ENCODE measurements at regions not wholly inside any gene's neighbourhood (a gene's known extent, or its start where the extent isn't known, plus 50 kb on each side); places are given as distances from the start of the nearest gene placed in this dataset.

DNA sequence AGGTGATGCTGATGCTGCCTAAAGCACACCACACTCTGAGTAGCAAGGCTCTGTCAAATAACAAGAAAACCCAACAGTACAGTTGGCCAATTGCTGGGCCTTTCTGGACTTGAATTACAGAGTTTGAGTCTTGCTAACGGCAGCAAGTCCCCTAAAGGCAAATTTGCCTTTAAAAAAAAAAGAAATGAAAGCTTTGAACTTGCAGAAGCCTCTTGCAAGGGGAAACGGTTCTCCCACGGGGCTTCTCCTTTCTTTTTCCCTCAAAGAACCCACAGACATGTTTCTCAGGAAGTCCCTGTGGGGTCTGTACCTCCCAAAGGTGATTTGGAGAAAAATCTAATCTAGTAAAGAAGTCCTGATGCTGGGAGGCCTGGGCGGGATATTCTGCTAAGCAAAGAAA, 191.3 kb upstream of the MYL2 start:
- no peak for DNase-seq (ENCODE audit: low read depth)

DNA sequence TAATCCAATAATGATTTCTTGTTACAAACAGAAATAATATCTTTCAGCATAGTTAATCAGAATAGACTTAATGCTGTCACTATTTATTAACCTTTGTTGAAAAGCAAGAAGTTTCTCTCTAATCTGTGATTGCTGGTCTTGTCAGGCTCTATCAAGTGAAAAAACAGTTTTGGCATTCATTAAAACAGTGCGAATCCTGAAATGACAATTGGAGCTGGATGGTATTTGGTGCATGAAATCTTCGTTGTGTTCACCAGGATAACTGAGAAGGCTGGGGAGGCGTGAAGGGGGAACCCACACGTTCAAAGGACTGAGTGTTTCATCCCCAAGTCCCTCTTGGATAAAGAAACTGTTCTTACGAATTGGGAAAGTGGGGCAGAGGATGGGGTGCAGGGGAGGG, 190.2 kb upstream of the MYL2 start:
- no peak for DNase-seq (ENCODE audit: low read depth)

GRCh38 chr12:111108726-111109125, 188.3 kb upstream of the MYL2 start:
- no peak for DNase-seq (ENCODE audit: low read depth)

- no peak for DNase-seq (ENCODE audit: low read depth)
These were observed 187.2 kb upstream of the MYL2 start for GRCh38 chr12:111107392-111108178.

GRCh38 chr12:111105294-111105693, 184.9 kb upstream of the MYL2 start:
- no peak for DNase-seq (ENCODE audit: low read depth)

DNA sequence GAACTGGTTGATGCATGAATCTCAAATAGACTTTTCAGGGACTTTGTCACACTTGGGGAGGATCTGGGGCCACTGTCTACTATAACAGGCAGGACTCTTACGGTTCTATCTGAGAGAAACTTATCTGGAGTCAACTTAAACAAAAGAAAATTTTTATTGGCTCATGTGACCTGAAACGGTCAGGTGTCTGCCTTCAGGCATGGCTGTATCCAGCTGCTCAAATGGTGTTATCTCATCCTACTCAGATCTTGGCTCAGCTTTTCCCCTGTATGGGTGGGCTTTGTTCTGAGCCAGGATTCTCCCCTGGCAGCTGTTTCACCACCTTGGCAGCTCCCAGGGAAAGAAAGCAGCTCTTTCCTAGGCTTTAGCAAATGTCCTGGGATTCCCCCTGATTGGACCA, 183.2 kb upstream of the MYL2 start:
- no peak for DNase-seq (ENCODE audit: low read depth)

DNA sequence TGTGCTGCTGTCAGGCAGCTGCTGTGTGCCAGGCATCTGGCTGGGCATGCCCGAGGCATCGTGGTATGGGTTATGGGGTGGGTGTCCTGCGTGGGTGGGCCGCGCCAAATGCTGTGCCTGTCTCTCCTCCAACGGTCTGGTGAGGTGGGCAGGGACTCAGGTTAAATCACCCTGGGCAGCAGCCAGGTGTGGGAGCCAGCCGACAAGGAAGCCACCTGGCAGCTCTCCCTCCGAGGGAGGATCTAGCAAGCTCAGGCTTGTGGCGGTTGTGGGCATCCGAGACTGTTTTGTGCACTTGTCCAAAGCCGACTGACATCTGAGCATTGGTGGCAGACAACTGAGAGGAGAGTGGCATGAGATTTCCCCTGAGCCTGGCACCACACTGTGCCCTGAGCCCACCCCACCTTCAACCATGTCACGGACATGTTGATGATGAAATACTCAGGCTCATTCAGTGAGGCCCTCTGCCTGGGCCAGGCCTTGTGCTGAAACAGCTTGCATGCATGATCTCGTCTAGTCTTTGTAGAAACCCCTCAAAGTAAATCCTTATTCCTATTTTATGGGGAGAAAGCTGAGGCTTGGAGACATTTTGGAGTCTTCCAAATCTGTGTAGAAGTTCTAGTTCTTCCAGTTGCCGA, 181.8 kb upstream of the MYL2 start:
- no peak for DNase-seq (ENCODE audit: low read depth)

- DNase-seq (ENCODE audit: low read depth) = no peak
These were observed 180.6 kb upstream of the MYL2 start for GRCh38 chr12:111101003-111101402.

DNA sequence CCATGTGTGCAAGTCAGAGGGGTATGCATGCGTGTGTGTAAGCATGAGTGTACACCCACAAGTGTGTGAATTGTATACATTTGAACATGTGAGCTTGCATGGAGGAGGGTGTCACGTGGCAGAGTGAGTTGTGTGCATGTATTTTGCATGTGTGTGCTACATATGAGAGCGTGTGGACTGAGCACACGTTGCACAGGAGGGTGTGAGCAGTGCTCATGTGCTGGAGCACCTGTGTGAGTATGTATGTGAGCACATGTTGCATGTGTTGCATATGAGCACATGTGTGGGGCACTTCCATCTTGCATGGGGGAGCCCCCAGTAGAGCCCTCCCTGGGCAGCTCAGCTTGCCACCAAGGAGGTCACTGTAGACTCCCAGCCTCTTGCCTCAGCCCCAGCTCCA, 180.2 kb upstream of the MYL2 start:
- no peak for DNase-seq (ENCODE audit: low read depth)

- DNase-seq (ENCODE audit: low read depth) = no peak
These were observed 179.6 kb upstream of the MYL2 start for GRCh38 chr12:111100003-111100402.

GRCh38 chr12:111099186-111099585, 178.8 kb upstream of the MYL2 start:
- no peak for DNase-seq (ENCODE audit: low read depth)

DNA sequence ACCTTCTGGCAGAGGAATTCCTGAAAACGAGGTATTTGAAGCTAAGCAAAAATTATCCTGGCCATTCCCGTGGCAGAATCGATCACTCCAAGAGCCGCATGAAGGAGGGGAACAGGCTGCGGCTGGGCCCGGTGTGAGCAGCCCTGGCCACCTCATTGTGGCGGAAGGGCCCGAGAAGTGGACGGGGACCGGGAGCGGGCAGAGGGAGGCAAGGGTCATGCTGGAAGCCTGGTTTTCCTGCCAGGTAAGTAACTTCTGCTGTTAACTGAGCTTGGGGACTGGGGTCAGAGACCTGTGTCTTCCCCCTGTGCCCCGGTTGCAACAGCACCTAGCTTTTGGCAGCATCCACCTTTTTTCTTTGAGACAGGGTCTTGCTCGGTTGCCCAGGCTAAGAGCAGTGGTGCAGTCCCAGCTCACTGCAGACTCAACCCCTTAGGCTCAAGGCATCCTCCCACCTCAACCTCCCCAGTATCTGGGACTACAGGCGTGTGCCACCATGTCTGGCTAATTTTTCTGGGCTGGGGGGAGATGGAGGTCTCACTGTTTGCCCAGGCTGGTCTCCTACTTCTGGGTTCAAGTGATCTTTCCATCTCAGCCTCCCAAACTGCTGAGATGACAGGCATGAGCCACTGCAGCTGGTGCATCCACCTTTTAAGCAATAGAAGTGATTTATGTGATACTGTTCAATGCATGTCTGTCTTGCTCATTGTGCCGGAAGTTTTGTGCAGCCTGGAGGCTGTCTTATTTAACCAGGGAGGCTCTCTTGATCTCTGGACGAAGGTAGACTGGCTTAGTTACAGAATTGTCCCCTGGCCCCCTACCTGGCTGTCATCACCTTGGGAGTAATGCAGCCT, 174.0 kb upstream of the MYL2 start:
- DNase-seq (ENCODE audit: low read depth) = no peak

- no peak for DNase-seq (ENCODE audit: low read depth)
These were observed 173.2 kb upstream of the MYL2 start for GRCh38 chr12:111093428-111094142.

DNA sequence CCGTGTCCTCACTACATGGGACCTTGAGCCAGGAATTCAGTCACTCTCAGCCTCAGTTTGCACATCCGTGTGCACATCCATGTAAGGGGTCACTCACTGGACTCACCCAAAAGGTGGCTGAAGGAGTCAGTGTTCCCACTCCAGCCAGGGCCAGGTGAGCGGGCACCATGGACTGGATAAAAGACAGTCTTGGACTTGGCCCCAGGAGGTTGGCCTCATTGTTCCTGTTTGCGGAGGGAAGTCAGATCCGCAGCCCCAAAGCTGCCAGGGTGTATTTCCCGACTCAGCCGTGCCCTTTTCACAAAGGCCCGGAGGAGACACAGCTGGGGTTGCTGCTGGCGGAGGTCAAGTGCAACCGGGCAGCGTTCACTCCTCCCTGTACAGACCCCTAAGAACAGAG, 170.7 kb upstream of the MYL2 start:
- DNase-seq (ENCODE audit: low read depth) = no peak

- DNase-seq (ENCODE audit: low read depth) = no peak
These were observed 169.2 kb upstream of the MYL2 start for GRCh38 chr12:111089616-111090015.

GRCh38 chr12:111088409-111088808, 168.0 kb upstream of the MYL2 start:
- DNase-seq (ENCODE audit: low read depth) = no peak

DNA sequence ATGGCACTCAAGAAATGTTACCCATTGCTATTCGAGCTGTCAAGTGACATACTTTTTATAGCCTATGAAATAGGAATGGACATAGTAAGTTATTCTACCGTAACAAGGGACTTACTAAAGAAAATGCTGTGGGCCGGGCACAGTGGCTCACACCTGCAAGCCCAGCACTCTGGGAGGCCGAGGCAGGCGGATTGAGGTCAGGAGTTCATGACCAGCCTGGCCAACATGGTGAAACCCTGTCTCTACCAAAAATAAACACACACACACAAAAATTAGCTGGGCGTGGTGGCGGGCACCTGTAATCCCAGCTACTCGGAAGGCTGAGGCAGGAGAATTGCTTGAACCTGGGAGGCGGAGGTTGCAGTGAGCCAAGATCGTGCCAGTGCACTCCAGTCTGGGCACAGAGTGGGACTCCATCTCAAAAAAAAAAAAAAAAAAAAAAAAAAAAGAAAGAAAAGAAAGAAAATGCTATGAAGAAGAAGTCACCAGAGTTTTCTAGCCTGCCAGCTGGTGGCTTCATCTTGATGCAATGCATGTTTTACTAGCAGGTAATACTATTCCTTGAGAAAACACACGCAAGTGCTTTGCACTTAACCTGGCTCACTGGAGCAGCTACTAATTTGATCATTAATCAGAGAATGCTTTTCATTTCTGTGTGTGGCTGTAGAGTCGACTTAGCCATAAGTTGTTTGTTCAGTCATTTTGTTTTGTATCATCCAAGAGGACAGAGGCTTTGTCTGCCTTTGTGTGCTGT, 166.7 kb upstream of the MYL2 start:
- DNase-seq (ENCODE audit: low read depth) = no peak

DNA sequence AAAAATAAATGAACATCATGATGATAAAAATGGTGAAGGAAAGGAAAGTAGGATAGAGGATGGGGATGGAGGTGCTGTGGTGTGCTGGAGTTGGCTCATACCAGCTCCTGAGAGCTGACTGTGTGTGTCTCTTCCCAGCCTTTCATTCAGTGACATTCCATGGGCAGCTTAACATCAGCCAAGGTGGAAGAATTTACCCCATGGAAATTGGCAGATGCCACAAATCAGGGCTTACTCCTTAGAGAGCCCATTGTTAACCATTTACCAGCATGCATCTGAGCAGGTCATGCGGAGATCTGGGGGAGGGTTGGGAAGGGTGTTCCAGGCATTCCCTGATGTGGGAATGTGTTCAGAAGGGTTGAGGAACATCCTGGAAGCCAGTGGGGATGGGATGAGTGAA, 164.7 kb upstream of the MYL2 start:
- DNase-seq (ENCODE audit: low read depth) = no peak

GRCh38 chr12:111084605-111085004, 164.2 kb upstream of the MYL2 start:
- DNase-seq (ENCODE audit: low read depth) = no peak

DNA sequence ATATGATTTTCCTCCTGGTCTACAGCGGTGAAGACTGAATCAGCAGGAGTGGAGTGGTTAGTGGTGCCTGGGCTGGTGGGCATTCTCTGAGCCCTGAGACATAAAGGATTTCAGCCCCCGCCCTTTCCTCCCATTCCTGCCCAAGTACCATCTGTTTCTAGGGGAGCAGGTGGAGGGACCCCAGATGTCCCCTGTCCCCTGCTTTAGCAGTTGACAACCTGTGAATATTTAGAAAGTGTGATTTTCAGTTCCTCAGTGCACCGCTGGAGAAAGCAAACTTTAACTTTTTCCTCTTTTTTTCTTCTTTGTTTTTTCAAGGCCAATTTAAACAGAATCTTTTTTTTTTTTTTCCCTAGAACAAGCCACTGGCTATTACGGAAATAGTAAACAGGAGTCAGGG, 163.8 kb upstream of the MYL2 start:
- DNase-seq (ENCODE audit: low read depth) = no peak

- no peak for DNase-seq (ENCODE audit: low read depth)
These were observed 161.2 kb upstream of the MYL2 start for GRCh38 chr12:111081600-111081999.
